Activated T-cell treated with anti-CD3 and anti-CD28 coated beads, Interleukin-2, amount 50 U/mL, for 48 hours (primary cell): ENCODE measurements at regions not wholly inside any gene's neighbourhood (a gene's known extent, or its start where the extent isn't known, plus 50 kb on each side); places are given as distances from the start of the nearest gene placed in this dataset.

Experiments used
- DNase-seq, 2 experiments: peaks; one replicate each; pipeline ENCODE4 v3.0.0-alpha.2; 2020

GRCh38 chr5:2222246-2222992 lies 339.7 kb upstream of the IRX4 start:
- no peak for DNase-seq

- no peak for DNase-seq
These were observed 338.7 kb upstream of the IRX4 start for GRCh38 chr5:2221450-2221849.

GRCh38 chr5:2220741-2221140 lies 338.0 kb upstream of the IRX4 start:
- DNase-seq, result no peak

GRCh38 chr5:2219149-2219776 lies 336.5 kb upstream of the IRX4 start:
- no peak for DNase-seq

- DNase-seq, result no peak
These were observed 334.5 kb upstream of the IRX4 start for GRCh38 chr5:2217219-2217618.

- no peak for DNase-seq
These were observed 332.3 kb upstream of the IRX4 start for GRCh38 chr5:2214910-2215590.

GRCh38 chr5:2213121-2213730 lies 330.5 kb upstream of the IRX4 start:
- no peak for DNase-seq

- DNase-seq, result no peak
These were observed 329.8 kb upstream of the IRX4 start for GRCh38 chr5:2212481-2212880.

GRCh38 chr5:2208239-2208544 lies 325.5 kb upstream of the IRX4 start:
- DNase-seq, result no peak

- DNase-seq, result no peak
These were observed 324.9 kb upstream of the IRX4 start for GRCh38 chr5:2207416-2208238.

- no peak for DNase-seq
These were observed 324.3 kb upstream of the IRX4 start for GRCh38 chr5:2207109-2207399.

GRCh38 chr5:2206293-2207108 lies 323.8 kb upstream of the IRX4 start:
- no peak for DNase-seq

- DNase-seq, result no peak
These were observed 323.0 kb upstream of the IRX4 start for GRCh38 chr5:2205596-2206226.

GRCh38 chr5:2205185-2205585 lies 322.5 kb upstream of the IRX4 start:
- no peak for DNase-seq

- DNase-seq, result no peak
These were observed 321.9 kb upstream of the IRX4 start for GRCh38 chr5:2204366-2205184.

GRCh38 chr5:2203774-2204173 lies 321.0 kb upstream of the IRX4 start:
- DNase-seq, result no peak

GRCh38 chr5:2201832-2202231 lies 319.1 kb upstream of the IRX4 start:
- DNase-seq, result no peak

- DNase-seq, result no peak
These were observed 318.7 kb upstream of the IRX4 start for GRCh38 chr5:2201421-2201820.

GRCh38 chr5:2201011-2201410 lies 318.3 kb upstream of the IRX4 start:
- no peak for DNase-seq

GRCh38 chr5:2200261-2200950 lies 317.7 kb upstream of the IRX4 start:
- no peak for DNase-seq
